GM12892 (cell line): ENCODE measurements at regions not wholly inside any gene's neighbourhood (a gene's known extent, or its start where the extent isn't known, plus 50 kb on each side); places are given as distances from the start of the nearest gene placed in this dataset.
"Not testable (repeated sequence)": the region's sequence is repeated elsewhere in the genome, so short reads cannot be mapped to it uniquely, and the experiment has no call there.

ENCODE experiments used
- DNase-seq: peaks from one replicate; pipeline ENCODE4 v3.0.0; 2011; ENCODE audit not compliant: insufficient read length
- FAIRE-seq: peaks from 2 replicates; lab custom pipeline; 2011; peaks lifted over from hg19 to GRCh38; lab: Jason Lieb, UNC
- POLR2A ChIP-seq: IDR thresholded peaks from 2 replicates; pipeline ENCODE4 v1.6.1; 2011; ENCODE audit warnings: low read depth, low read length, control low read depth
- POLR2AphosphoS5 ChIP-seq: IDR thresholded peaks from 2 replicates; pipeline ENCODE4 v1.6.1; 2011; ENCODE audit warnings: low read depth, low read length, control low read depth
- TAF1 ChIP-seq: IDR thresholded peaks from 2 replicates; pipeline ENCODE4 v1.6.1; 2011; ENCODE audit warnings: low read depth, mild to moderate bottlenecking, control low read depth, low read length, borderline replicate concordance

DNA sequence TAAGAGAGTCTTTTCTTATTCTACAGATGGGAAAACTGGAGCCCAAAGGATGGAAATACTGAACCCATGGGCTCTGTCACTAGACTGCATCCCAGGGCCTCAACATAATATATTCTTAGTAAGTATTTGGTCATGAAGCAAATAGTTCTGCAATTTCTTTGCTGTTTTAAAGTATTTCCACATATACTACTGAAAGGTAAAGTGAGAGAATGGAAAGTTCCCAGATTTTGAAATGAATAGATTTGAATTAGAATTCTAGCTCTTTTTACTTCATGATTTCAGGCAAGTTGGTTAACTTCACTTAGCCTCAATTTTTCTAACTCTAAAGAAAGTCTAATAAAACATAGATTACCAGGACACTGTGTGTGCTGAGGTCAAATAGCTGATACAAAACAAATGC, 95.6 kb upstream of the FGGY start:
- no peak for TF ChIP-seq POLR2A
- no peak for TF ChIP-seq TAF1
- no peak for TF ChIP-seq POLR2AphosphoS5
- FAIRE-seq (no peak), DNase-seq (no peak)

- DNase-seq (no peak), FAIRE-seq (no peak)
- TF ChIP-seq TAF1 (no peak), POLR2AphosphoS5 (no peak), POLR2A (no peak)
Measured at GRCh38 chr1:59202455-59202854, 94.4 kb upstream of the FGGY start.

DNA sequence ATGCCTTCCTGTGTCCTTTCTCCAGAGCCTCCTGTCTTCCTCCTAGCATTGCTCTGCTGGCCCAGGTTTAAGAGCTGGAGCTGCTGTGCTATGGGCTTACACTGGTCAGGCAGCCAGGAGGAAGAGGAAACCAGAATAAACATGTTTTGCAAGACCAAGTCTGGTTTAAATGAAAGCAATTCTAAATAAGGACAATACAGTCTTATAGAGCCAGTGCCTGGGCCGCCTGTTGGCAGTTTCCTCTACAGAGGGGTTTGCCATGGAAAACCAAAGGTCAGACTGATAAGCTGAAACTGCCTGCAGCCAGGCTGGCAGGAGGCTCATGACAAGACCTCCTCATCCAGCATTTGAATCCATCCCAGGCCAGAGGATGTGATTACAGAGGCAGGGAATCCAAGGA, 92.9 kb upstream of the FGGY start:
- no peak for TF ChIP-seq POLR2AphosphoS5
- TF ChIP-seq TAF1 = no peak
- TF ChIP-seq POLR2A = no peak
- no peak for FAIRE-seq
- no peak for DNase-seq

DNA sequence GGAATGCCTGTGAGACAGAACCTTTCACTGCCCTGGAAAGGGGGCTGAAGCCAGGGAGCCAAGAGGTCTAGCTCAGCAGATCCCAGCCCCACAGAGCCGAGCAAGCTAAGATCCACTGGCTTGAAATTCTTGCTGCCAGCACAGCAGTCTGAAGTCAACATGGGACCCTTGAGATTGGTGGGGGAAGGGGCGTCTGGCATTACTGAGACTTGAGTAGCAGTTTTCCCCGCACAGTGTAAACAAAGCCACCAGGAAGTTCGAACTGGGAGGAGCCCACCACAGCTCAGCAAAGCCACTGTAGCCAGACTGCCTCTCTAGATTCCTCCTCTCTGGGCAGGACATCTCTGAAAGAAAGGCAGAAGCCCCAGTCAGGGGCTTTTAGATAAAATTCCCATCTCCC, 90.3 kb upstream of the FGGY start:
- DNase-seq, FAIRE-seq: not testable (repeated sequence)

DNA sequence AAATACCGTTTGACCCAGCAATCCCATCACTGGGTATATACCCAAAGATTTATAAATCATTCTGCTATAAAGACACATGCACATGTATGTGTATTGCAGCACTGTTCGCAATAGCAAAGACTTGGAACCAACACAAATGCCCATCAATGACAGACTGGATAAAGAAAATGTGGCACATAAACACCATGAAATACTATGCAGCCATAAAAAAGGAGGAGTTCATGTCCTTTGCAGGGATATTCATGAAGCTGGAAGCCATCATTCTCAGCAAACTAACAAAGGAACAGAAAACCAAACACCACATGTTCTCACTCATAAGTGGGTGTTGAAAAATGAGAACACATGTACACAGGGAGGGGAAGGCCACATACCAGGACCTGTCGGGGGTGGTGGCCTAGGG, 86.5 kb upstream of the FGGY start:
- not testable (repeated sequence) for FAIRE-seq

DNA sequence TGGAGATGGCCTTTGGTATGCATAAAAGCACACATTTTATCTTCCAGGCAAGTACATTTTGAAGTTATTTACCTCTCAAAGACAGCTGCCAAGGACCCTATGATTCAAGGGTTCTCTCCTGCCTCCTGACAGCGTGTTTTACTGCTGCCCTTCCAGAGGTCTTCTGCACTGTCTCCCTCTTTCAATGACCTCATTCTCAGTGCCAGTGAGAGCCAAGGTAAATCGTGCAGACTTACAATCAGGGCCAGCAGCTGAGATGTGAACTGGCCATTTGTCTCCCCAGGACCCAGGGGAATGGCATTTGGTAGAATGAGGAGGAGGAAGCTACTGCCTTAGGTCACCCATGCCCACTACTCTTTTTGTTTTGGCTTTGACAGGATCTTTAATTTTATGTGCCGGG, 84.2 kb upstream of the FGGY start:
- no peak for FAIRE-seq

More for the DNA sequence above, 86.5 kb upstream of the FGGY start:
- not testable (repeated sequence) for DNase-seq

GRCh38 chr1:59214248-59215208, 82.4 kb upstream of the FGGY start:
- no peak for TF ChIP-seq POLR2A
- DNase-seq (no peak), FAIRE-seq (no peak)

More for the DNA sequence above, 84.2 kb upstream of the FGGY start:
- no peak for TF ChIP-seq POLR2AphosphoS5
- TF ChIP-seq POLR2A = no peak
- TF ChIP-seq TAF1 = no peak
- DNase-seq = no peak

DNA sequence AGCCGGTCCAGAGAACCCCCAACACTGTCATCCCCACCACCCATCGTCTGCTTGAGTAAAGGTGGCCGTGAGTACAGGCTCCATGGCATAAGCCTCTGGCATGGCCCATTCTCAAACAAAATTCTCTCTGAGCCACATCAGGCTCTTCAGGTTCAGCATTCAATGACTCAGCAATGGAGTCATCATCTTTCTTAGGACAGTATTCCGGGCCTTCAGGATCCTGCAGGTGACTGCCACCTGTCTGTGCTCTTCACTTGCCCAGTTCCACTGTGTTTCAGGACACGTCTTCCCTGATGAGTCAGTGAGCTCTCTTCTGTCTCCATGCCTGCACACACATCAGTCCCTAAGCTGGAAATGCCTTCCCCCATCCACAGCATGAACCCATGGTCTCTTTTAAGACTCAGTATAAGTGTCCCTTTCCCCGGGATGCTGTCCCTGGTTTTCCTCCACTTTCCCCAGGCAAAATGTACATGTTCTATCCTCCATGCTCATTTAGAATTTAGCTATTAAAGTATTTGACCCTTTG, 81.1 kb upstream of the FGGY start:
- TF ChIP-seq TAF1 = no peak
- TF ChIP-seq POLR2A = no peak
- no peak for TF ChIP-seq POLR2AphosphoS5
- FAIRE-seq = no peak
- DNase-seq = no peak

GRCh38 chr1:59217439-59217838, 79.5 kb upstream of the FGGY start:
- DNase-seq, FAIRE-seq: not testable (repeated sequence)

DNA sequence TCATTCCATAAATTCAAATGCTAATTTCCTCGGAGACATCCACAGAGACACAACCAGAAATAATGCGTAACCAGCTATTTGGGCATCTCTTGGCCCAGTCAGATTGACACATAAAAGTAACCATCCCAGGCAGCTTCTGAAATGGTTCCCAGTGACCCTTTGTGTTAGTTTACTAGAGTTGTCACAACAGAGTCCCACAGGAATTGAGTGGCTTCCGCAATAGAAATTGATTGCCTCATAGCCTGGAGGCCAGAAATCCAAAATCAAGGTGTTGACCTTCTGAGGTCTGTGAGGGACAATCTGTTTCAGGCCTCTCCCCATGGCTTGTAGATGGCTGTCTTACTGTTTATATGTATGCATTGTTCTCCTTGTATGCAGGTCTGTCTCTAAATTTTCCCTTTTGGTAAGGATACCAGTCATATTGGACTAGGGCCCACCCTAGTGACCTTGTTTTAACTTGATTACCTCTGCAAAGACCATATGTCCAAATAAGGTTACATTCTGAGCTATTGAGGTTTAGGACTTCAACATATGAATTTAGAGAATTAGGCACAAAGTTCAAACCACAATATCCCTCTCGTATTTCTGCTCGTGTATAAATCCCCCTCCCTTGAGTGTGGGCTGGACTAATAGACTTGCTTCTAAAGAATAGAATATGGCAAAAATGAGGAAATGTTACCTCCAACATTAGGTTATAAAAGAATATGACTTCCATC, 78.2 kb upstream of the FGGY start:
- DNase-seq = no peak
- FAIRE-seq = no peak
- TF ChIP-seq POLR2A (no peak), POLR2AphosphoS5 (no peak), TAF1 (no peak)

GRCh38 chr1:59219916-59220315, 77.0 kb upstream of the FGGY start:
- FAIRE-seq (no peak), DNase-seq (no peak)

GRCh38 chr1:59220356-59220755, 76.5 kb upstream of the FGGY start:
- no peak for TF ChIP-seq TAF1
- TF ChIP-seq POLR2A = no peak
- no peak for TF ChIP-seq POLR2AphosphoS5
- FAIRE-seq = no peak

More at GRCh38 chr1:59219916-59220315, 77.0 kb upstream of the FGGY start:
- TF ChIP-seq POLR2A (no peak), TAF1 (no peak), POLR2AphosphoS5 (no peak)

More at GRCh38 chr1:59220356-59220755, 76.5 kb upstream of the FGGY start:
- no peak for DNase-seq
